Liver (tissue), 8 donors: ENCODE measurements at regions not wholly inside any gene's neighbourhood (a gene's known extent, or its start where the extent isn't known, plus 50 kb on each side); places are given as distances from the start of the nearest gene placed in this dataset.

Experiments
- DNase-seq: peaks from one replicate; pipeline ENCODE4 v3.0.0-alpha.2; 2017; ENCODE audit warnings: low spot score
- H3K27ac ChIP-seq, 2 donors: one replicate each; pipeline ENCODE4 v1.7.0; 2013; ENCODE audit warnings: inconsistent platforms in 2 of 2, low read length in 2 of 2, control low read depth in 1 of 2, low read depth in 1 of 2, mild to moderate bottlenecking in 1 of 2
- H3K27me3 ChIP-seq, 4 donors: one replicate each; pipeline versions ENCODE4 v1.6.1 to v1.7.0; 2013; ENCODE audit warnings: low read length in 3 of 4, inconsistent platforms in 1 of 4, mild to moderate bottlenecking in 1 of 4, moderate library complexity in 1 of 4; ENCODE audit not compliant: control insufficient read depth in 4 of 4, insufficient read depth in 4 of 4
- H3K36me3 ChIP-seq, 4 donors: one replicate each; pipeline versions ENCODE4 v1.6.1 to v1.7.0; 2013; ENCODE audit warnings: low read length in 3 of 4, mild to moderate bottlenecking in 3 of 4, low read depth in 1 of 4, moderate library complexity in 1 of 4; ENCODE audit not compliant: control insufficient read depth in 4 of 4, insufficient read depth in 3 of 4
- H3K4me1 ChIP-seq, 4 donors: one replicate each; pipeline versions ENCODE4 v1.6.1 to v1.7.0; 2013; ENCODE audit warnings: low read length in 3 of 4, mild to moderate bottlenecking in 3 of 4, moderate library complexity in 1 of 4; ENCODE audit not compliant: control insufficient read depth in 4 of 4, insufficient read depth in 4 of 4
- H3K4me3 ChIP-seq, 3 donors: one replicate each; pipeline versions ENCODE4 v1.6.1 to v1.7.0; 2013; ENCODE audit warnings: low read length in 3 of 3, control low read depth in 1 of 3, low read depth in 1 of 3, mild to moderate bottlenecking in 1 of 3
- H3K9ac ChIP-seq, 2 donors: one replicate each; pipeline ENCODE4 v1.7.0; 2013; ENCODE audit warnings: low read length in 2 of 2, mild to moderate bottlenecking in 2 of 2, moderate library complexity in 2 of 2, control low read depth in 1 of 2, low read depth in 1 of 2
- H3K9me3 ChIP-seq, 4 donors: one replicate each; pipeline versions ENCODE4 v1.6.1 to v1.7.0; 2013; ENCODE audit warnings: low read length in 3 of 4; ENCODE audit not compliant: control insufficient read depth in 4 of 4
- CTCF ChIP-seq: fragments of 150-350 bp; IDR thresholded peaks from 2 replicates; pipeline ENCODE4 v1.5.1; 2017; ENCODE audit warnings: improper control_type of control experiment, low read depth, low read length; ENCODE audit not compliant: missing input control
- EGR1 ChIP-seq, 2 donors: IDR thresholded peaks; 2 replicates each; pipeline ENCODE4 v1.6.1; 2016 to 2018; ENCODE audit warnings: antibody characterized with exemption in 2 of 2, low read depth in 2 of 2
- FOXA1 ChIP-seq: IDR thresholded peaks from 2 replicates; pipeline ENCODE4 v1.6.1; 2016; ENCODE audit warnings: antibody characterized with exemption
- FOXA2 ChIP-seq: IDR thresholded peaks from 2 replicates; pipeline ENCODE4 v1.6.1; 2016; ENCODE audit warnings: antibody characterized with exemption
- GABPA ChIP-seq, 2 donors: IDR thresholded peaks in 1 of 2; conservative IDR thresholded peaks in 1 of 2; 2 replicates each; pipeline ENCODE4 v1.6.1; 2016; ENCODE audit warnings: antibody characterized with exemption in 2 of 2, mild to moderate bottlenecking in 1 of 2, moderate library complexity in 1 of 2
- HNF4A ChIP-seq, 2 donors: conservative IDR thresholded peaks; 2 replicates each; pipeline ENCODE4 v1.6.1; 2016; ENCODE audit warnings: antibody characterized with exemption in 2 of 2, mild to moderate bottlenecking in 2 of 2
- HNF4G ChIP-seq: IDR thresholded peaks from 2 replicates; pipeline ENCODE4 v1.6.1; 2016; ENCODE audit warnings: antibody characterized with exemption
- JUND ChIP-seq, 2 donors: IDR thresholded peaks; 2 replicates each; pipeline ENCODE4 v1.6.1; 2016; ENCODE audit warnings: antibody characterized with exemption in 2 of 2
- NR2F2 ChIP-seq: IDR thresholded peaks from 2 replicates; pipeline ENCODE4 v1.6.1; 2016; ENCODE audit warnings: antibody characterized with exemption
- RAD21 ChIP-seq, 2 donors: IDR thresholded peaks; 2 replicates each; pipeline ENCODE4 v1.6.1; 2016; ENCODE audit warnings: antibody characterized with exemption in 2 of 2, mild to moderate bottlenecking in 2 of 2
- RXRA ChIP-seq, 2 donors: IDR thresholded peaks; 2 replicates each; pipeline ENCODE4 v1.6.1; 2017 to 2018; ENCODE audit warnings: antibody characterized with exemption in 2 of 2, mild to moderate bottlenecking in 1 of 2
- SP1 ChIP-seq: IDR thresholded peaks from 2 replicates; pipeline ENCODE4 v1.6.1; 2018; ENCODE audit warnings: antibody characterized with exemption, mild to moderate bottlenecking
- TAF1 ChIP-seq: conservative IDR thresholded peaks from 2 replicates; pipeline ENCODE4 v1.6.1; 2016; ENCODE audit warnings: antibody characterized with exemption, mild to moderate bottlenecking
- YY1 ChIP-seq: IDR thresholded peaks from 2 replicates; pipeline ENCODE4 v1.6.1; 2016; ENCODE audit warnings: antibody characterized with exemption, mild to moderate bottlenecking
- ZBTB33 ChIP-seq: IDR thresholded peaks from 2 replicates; pipeline ENCODE4 v1.6.1; 2016; ENCODE audit warnings: antibody characterized with exemption
- WGBS: extraction: QIAGEN DNeasy Blood & Tissue Kit; methylation state at CpG from one replicate; pipeline ENCODE4 v1.1.7; 2013; 5-methylcytosine and 5-hydroxymethylcytosine counted together
- TF ChIP-seq, protein P1 (sequence below): IDR thresholded peaks from 2 replicates; pipeline ENCODE4 v1.6.1; 2016; ENCODE audit warnings: antibody characterized with exemption
- TF ChIP-seq, protein P2 (sequence below): IDR thresholded peaks from 2 replicates; pipeline ENCODE4 v1.6.1; 2016; ENCODE audit warnings: antibody characterized with exemption
- TF ChIP-seq, protein P3 (sequence below): IDR thresholded peaks from 2 replicates; pipeline ENCODE4 v1.6.1; 2016; ENCODE audit warnings: antibody characterized with exemption, mild to moderate bottlenecking
- donor health status: healthy.
- donor health status: healthy.
- donor health status: healthy.
- donor health status: healthy.
- donor health status: healthy.

DNA sequence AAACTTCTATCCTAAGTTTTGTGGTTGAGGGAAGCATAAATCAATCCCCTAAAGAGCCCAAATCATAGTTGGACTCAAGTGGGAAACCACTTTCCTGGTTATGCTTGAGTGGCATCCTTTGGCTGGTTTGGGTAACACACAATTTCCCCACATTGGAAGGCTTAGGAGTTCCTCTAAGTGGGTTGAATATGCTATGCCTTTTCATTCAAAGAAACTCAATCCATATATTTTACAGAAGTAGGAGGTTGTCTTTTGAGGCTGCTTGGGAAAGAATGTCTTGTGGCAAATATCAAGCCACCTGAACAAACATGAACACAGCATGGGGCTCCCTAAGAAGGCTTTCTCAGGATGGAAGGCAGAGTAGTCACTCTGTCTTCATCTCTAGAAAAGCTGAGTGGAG is 121.1 kb downstream of the SPATA31D1 start:
- peaks cover 0 to 5% (median 1%) of the 10 kb centered on the region in 4 donors for H3K4me1 ChIP-seq
- DNase-seq, result no peak
- H3K27me3 ChIP-seq, result no peaks in the 10 kb centered on the region
- no peak overlapping the region for H3K4me3 ChIP-seq
- no peaks in the 10 kb centered on the region for H3K36me3 ChIP-seq
- no peak for TF ChIP-seq RAD21 (IDR thresholded peaks at IDR 0.05)
- H3K9ac ChIP-seq, result no peak overlapping the region
- no peaks in the 10 kb centered on the region for H3K9me3 ChIP-seq
- no peak overlapping the region for H3K27ac ChIP-seq

- Histone ChIP-seq H3K9me3 (no peaks in the 10 kb centered on the region), H3K36me3 (no peaks in the 10 kb centered on the region), H3K27ac (no peak overlapping the region), H3K9ac (no peak overlapping the region), H3K27me3 (no peaks in the 10 kb centered on the region), H3K4me1 (peaks cover 0 to under 1% (median 0%) of the 10 kb centered on the region in 4 donors), H3K4me3 (no peak overlapping the region)
- TF ChIP-seq, protein P1, sequence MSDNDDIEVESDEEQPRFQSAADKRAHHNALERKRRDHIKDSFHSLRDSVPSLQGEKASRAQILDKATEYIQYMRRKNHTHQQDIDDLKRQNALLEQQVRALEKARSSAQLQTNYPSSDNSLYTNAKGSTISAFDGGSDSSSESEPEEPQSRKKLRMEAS, result no peak
- TF ChIP-seq FOXA2 (no peak), FOXA1 (no peak), HNF4A (conservative IDR thresholded peaks at IDR 0.05) (no peak), RXRA (IDR thresholded peaks at IDR 0.05) (no peak), TAF1 (no peak)
- TF ChIP-seq, protein P2, sequence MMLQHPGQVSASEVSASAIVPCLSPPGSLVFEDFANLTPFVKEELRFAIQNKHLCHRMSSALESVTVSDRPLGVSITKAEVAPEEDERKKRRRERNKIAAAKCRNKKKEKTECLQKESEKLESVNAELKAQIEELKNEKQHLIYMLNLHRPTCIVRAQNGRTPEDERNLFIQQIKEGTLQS, result no peak
- 93% methylated on average over 3 of the region's 3 CpGs for WGBS
- DNase-seq, result no peak
Observed at GRCh38 chr9:82110881-82111280, 122.3 kb downstream of the SPATA31D1 start.

GRCh38 chr9:82115331-82115730 is 126.8 kb downstream of the SPATA31D1 start:
- no peak overlapping the region for H3K27ac ChIP-seq
- 87% methylated on average over 1 of the region's 1 CpG for WGBS
- no peak for DNase-seq
- H3K4me1 ChIP-seq, result no peaks in the 10 kb centered on the region
- no peak overlapping the region for H3K9ac ChIP-seq
- H3K9me3 ChIP-seq, result no peaks in the 10 kb centered on the region
- H3K4me3 ChIP-seq, result no peak overlapping the region
- no peak for TF ChIP-seq FOXA1
- no peak for TF ChIP-seq FOXA2
- no peak for TF ChIP-seq HNF4G
- no peak for TF ChIP-seq TAF1
- no peak for TF ChIP-seq RAD21 (IDR thresholded peaks at IDR 0.05)
- TF ChIP-seq GABPA (IDR thresholded peaks at IDR 0.05 in 1 of 2, conservative IDR thresholded peaks at IDR 0.05 in 1 of 2), result no peak
- no peak for TF ChIP-seq NR2F2
- no peak for TF ChIP-seq CTCF
- no peak for TF ChIP-seq SP1
- TF ChIP-seq, protein P3, sequence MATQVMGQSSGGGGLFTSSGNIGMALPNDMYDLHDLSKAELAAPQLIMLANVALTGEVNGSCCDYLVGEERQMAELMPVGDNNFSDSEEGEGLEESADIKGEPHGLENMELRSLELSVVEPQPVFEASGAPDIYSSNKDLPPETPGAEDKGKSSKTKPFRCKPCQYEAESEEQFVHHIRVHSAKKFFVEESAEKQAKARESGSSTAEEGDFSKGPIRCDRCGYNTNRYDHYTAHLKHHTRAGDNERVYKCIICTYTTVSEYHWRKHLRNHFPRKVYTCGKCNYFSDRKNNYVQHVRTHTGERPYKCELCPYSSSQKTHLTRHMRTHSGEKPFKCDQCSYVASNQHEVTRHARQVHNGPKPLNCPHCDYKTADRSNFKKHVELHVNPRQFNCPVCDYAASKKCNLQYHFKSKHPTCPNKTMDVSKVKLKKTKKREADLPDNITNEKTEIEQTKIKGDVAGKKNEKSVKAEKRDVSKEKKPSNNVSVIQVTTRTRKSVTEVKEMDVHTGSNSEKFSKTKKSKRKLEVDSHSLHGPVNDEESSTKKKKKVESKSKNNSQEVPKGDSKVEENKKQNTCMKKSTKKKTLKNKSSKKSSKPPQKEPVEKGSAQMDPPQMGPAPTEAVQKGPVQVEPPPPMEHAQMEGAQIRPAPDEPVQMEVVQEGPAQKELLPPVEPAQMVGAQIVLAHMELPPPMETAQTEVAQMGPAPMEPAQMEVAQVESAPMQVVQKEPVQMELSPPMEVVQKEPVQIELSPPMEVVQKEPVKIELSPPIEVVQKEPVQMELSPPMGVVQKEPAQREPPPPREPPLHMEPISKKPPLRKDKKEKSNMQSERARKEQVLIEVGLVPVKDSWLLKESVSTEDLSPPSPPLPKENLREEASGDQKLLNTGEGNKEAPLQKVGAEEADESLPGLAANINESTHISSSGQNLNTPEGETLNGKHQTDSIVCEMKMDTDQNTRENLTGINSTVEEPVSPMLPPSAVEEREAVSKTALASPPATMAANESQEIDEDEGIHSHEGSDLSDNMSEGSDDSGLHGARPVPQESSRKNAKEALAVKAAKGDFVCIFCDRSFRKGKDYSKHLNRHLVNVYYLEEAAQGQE, result no peak
- no peak for TF ChIP-seq ZBTB33
- no peak for TF ChIP-seq YY1
- TF ChIP-seq JUND (IDR thresholded peaks at IDR 0.05), result no peak
- no peak for TF ChIP-seq HNF4A (conservative IDR thresholded peaks at IDR 0.05)
- TF ChIP-seq RXRA (IDR thresholded peaks at IDR 0.05), result no peak
- TF ChIP-seq EGR1 (IDR thresholded peaks at IDR 0.05; ENCODE audit: low read depth in 2 of 2), result no peak
- TF ChIP-seq, protein P2, result no peak
- TF ChIP-seq, protein P1, result no peak
- no peaks in the 10 kb centered on the region for H3K27me3 ChIP-seq
- no peaks in the 10 kb centered on the region for H3K36me3 ChIP-seq
